HepG2 (cell line): ENCODE measurements at regions not wholly inside any gene's neighbourhood (a gene's known extent, or its start where the extent isn't known, plus 50 kb on each side); places are given as distances from the start of the nearest gene placed in this dataset.

Source experiments
- ATAC-seq: fragments of 200-7000 bp; cut with Tn5 transposase; 3 replicates; pipeline ENCODE4 v1.9.1; 2020; ENCODE audit warnings: mild to moderate bottlenecking, moderate library complexity
- BruUV-seq: library from RNA; stranded (reverse); fragments of 400-500 nt; replicated peaks from 2 replicates; lab custom pipeline; 2021; lab: Mats Ljungman, UMichigan
- CTCF ChIA-PET: fragments of 300-600 bp; formaldehyde crosslinking; extraction: SDS; loops from one replicate; lab custom pipeline; 2021; ENCODE audit warnings: low total read pairs, inconsistent platforms, low intra/inter-chr PET ratio; lab: Yijun Ruan, JAX
- POLR2A ChIA-PET: fragments of 350-600 bp; sonication (Branson Sonifier 250); formaldehyde crosslinking; loops from one replicate; lab custom pipeline; 2020; ENCODE audit warnings: antibody characterized with exemption, inconsistent platforms; lab: Yijun Ruan, JAX
- DNase-seq: peaks from one replicate; pipeline ENCODE4 v3.0.0-alpha.2; 2015; ENCODE audit warnings: low spot score
- FAIRE-seq: peaks from 3 replicates; lab custom pipeline; 2011; peaks lifted over from hg19 to GRCh38; lab: Jason Lieb, UNC
- H2AFZ ChIP-seq: one replicate; pipeline ENCODE4 v1.6.1; 2011; ENCODE audit warnings: low read length, inconsistent platforms
- H3K27ac ChIP-seq: fragments of 300-600 bp; 3 replicates; pipeline ENCODE4 v1.8.0; 2011; ENCODE audit warnings: mixed run types, mild to moderate bottlenecking, mixed read lengths, low read length, inconsistent platforms; ENCODE audit not compliant: insufficient read depth; ENCODE audit errors: extremely low read length
- H3K27me3 ChIP-seq, 2 experiments: fragments of 200-600 bp in 1 of 2; 2 replicates in 1 of 2; 3 replicates in 1 of 2; pipeline versions ENCODE4 v1.6.0 to v1.8.0; 2011; ENCODE audit warnings: low read length in 2 of 2, mild to moderate bottlenecking in 2 of 2, moderate library complexity in 2 of 2, inconsistent platforms in 1 of 2; ENCODE audit not compliant: insufficient read depth in 2 of 2, control insufficient read depth in 1 of 2
- H3K36me3 ChIP-seq, 2 experiments: fragments of 200-600 bp in 1 of 2; replicated peaks in 1 of 2; 2 replicates in 1 of 2; 3 replicates in 1 of 2; pipeline versions ENCODE4 v1.5.1 to v1.8.0; 2011; ENCODE audit warnings: low read length in 2 of 2, inconsistent platforms in 1 of 2; ENCODE audit not compliant: insufficient read depth in 2 of 2, control insufficient read depth in 1 of 2
- H3K4me1 ChIP-seq: 2 replicates; pipeline ENCODE4 v1.5.1; 2012; ENCODE audit warnings: low read length, inconsistent platforms; ENCODE audit not compliant: insufficient read depth
- H3K4me2 ChIP-seq: 2 replicates; pipeline ENCODE4 v1.6.0; 2011; ENCODE audit warnings: low read depth, low read length, inconsistent platforms
- H3K4me3 ChIP-seq, 3 experiments: fragments of 200-600 bp in 1 of 3; sonication (generic), shearing (Covaris generic) in 1 of 3; replicated peaks in 1 of 3; 2 replicates each; pipeline ENCODE4 v1.5.1; 2011 to 2016; ENCODE audit warnings: low read length in 3 of 3, inconsistent platforms in 2 of 3, low read depth in 2 of 3, mild to moderate bottlenecking in 2 of 3, control low read depth in 1 of 3, mixed read lengths in 1 of 3; ENCODE audit not compliant: insufficient read depth in 1 of 3
- H3K79me2 ChIP-seq: one replicate; pipeline ENCODE4 v1.6.1; 2011; ENCODE audit warnings: low read length, inconsistent platforms; ENCODE audit not compliant: insufficient read depth
- H3K9ac ChIP-seq: 2 replicates; pipeline ENCODE4 v1.6.0; 2011; ENCODE audit warnings: mild to moderate bottlenecking, low read depth, low read length, inconsistent platforms; ENCODE audit not compliant: insufficient read depth
- H3K9me3 ChIP-seq: 2 replicates; pipeline ENCODE4 v1.5.1; 2012; ENCODE audit warnings: mild to moderate bottlenecking, low read length
- H4K20me1 ChIP-seq: 2 replicates; pipeline ENCODE4 v1.6.0; 2011; ENCODE audit warnings: inconsistent platforms, mild to moderate bottlenecking, low read length, moderate library complexity; ENCODE audit not compliant: insufficient read depth
- IRX3 ChIP-seq: sonication (generic); formaldehyde crosslinking; IDR thresholded peaks from 2 replicates; pipeline ENCODE4 v1.8.1; 2023; ENCODE audit warnings: mild to moderate bottlenecking, low read depth, missing genetic modification reagents, borderline replicate concordance
- MYC ChIP-seq: sonication (generic); formaldehyde crosslinking; IDR thresholded peaks from 2 replicates; pipeline ENCODE4 v1.9.0; 2021; ENCODE audit warnings: missing genetic modification reagents, borderline replicate concordance
- NFIC ChIP-seq: IDR thresholded peaks from 2 replicates; pipeline ENCODE4 v1.6.1; 2012; ENCODE audit warnings: mild to moderate bottlenecking, low read length, inconsistent platforms
- NR2F6 ChIP-seq, 2 experiments: IDR thresholded peaks; 2 replicates each; pipeline ENCODE4 v1.6.1; 2016; ENCODE audit warnings: antibody characterized with exemption in 1 of 2, mild to moderate bottlenecking in 1 of 2
- RARA ChIP-seq: IDR thresholded peaks from 2 replicates; pipeline ENCODE4 v1.6.1; 2016; ENCODE audit warnings: missing genetic modification reagents, missing compliant biosample characterization
- REPIN1 ChIP-seq: sonication (generic); formaldehyde crosslinking; IDR thresholded peaks from 2 replicates; pipeline ENCODE4 v1.8.0; 2022; ENCODE audit warnings: missing genetic modification reagents, low read depth, mild to moderate bottlenecking, borderline replicate concordance
- SMYD3 ChIP-seq: sonication (generic); formaldehyde crosslinking; IDR thresholded peaks from 2 replicates; pipeline ENCODE4 v1.8.1; 2023; ENCODE audit warnings: mild to moderate bottlenecking, missing genetic modification reagents
- TCF7L2 ChIP-seq: IDR thresholded peaks from 2 replicates; pipeline ENCODE4 v1.6.1; 2011; ENCODE audit warnings: mild to moderate bottlenecking, low read depth, low read length, moderate library complexity
- U2AF1 ChIP-seq: fragments of 200-400 bp; formaldehyde crosslinking; optimal IDR thresholded peaks from 2 replicates; pipeline ENCODE3; 2017; ENCODE audit warnings: mild to moderate bottlenecking, low read depth, low read length
- ZNF781 ChIP-seq: sonication (generic); formaldehyde crosslinking; IDR thresholded peaks from 2 replicates; pipeline ENCODE4 v1.5.1; 2020; ENCODE audit warnings: borderline replicate concordance, mild to moderate bottlenecking, missing genetic modification reagents; ENCODE audit errors: not compliant biosample characterization
- WGBS: methylation state at CpG from one replicate; pipeline ENCODE4 v1.1.6; 2017; ENCODE audit warnings: low lambda C conversion rate; 5-methylcytosine and 5-hydroxymethylcytosine counted together
- in situ Hi-C: cut with HindIII; loops from 2 replicates; pipeline ENCODE4 v1.10.0; 2017; ENCODE audit warnings: low pct_unique_long_range_greater_than_20kb; ENCODE audit not compliant: extremely low pct_ligation_motif_present
- intact Hi-C: fragments of 100-400 bp; cut with micrococcal nuclease; formaldehyde crosslinking; loops from one replicate; pipeline ENCODE4 v1.10.0; 2022; ENCODE audit not compliant: unreplicated experiment
- TF ChIP-seq, protein P1 (sequence below): sonication (generic); formaldehyde crosslinking; IDR thresholded peaks from 2 replicates; pipeline ENCODE4 v1.4.0; 2020; ENCODE audit warnings: missing genetic modification reagents

DNA sequence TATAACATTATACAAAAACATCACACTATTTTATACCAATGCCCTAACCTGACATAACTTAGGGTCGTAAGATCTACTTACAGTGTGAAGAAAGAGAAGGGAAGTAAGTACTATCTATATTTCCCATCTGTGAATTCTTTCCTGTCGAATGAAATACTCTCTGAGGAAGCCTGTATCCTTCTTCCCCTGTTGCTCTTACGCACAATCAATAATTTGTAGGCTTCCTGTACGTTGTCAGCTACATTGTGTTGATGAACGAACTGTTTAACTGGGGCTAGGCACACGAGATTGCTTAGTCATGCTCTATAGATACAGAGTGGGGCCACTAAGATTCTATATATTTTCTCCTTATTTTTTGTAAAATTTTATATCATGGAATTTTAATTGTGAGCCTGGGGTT, 1125.0 kb upstream of the CELF4 start:
- 9% methylated on average over 6 of the region's 6 CpGs for whole genome bisulfite sequencing
- Histone ChIP-seq H3K27ac (no peak overlapping the region), H3K27me3 (no peaks in the 10 kb centered on the region; a peak in 1 of 5 replicates), H3K4me2 (no peak overlapping the region), H3K36me3 (no peaks in the 10 kb centered on the region), H3K79me2 (no peaks in the 10 kb centered on the region), H3K9ac (no peak overlapping the region), H3K4me3 (no peak overlapping the region), H4K20me1 (no peaks in the 10 kb centered on the region), H3K9me3 (no peaks in the 10 kb centered on the region), H2AFZ (no peak overlapping the region), H3K4me1 (no peaks in the 10 kb centered on the region)
- ChIA-PET CTCF (no interaction called here), POLR2A (no interaction called here)
- no TSS peak for BruUV-seq
- DNase-seq = no peak
- in situ Hi-C loops = no loop called here
- no peak for TF ChIP-seq MYC (CRISPR knock-in tag)
- no peak for TF ChIP-seq REPIN1 (CRISPR knock-in tag)
- TF ChIP-seq NR2F6 (IDR thresholded peaks at IDR 0.05) = no peak
- TF ChIP-seq NR2F6 (CRISPR knock-in tag; IDR thresholded peaks at IDR 0.05) = no peak
- no peak for TF ChIP-seq IRX3 (CRISPR knock-in tag)
- TF ChIP-seq TCF7L2 = no peak
- TF ChIP-seq, protein P1, sequence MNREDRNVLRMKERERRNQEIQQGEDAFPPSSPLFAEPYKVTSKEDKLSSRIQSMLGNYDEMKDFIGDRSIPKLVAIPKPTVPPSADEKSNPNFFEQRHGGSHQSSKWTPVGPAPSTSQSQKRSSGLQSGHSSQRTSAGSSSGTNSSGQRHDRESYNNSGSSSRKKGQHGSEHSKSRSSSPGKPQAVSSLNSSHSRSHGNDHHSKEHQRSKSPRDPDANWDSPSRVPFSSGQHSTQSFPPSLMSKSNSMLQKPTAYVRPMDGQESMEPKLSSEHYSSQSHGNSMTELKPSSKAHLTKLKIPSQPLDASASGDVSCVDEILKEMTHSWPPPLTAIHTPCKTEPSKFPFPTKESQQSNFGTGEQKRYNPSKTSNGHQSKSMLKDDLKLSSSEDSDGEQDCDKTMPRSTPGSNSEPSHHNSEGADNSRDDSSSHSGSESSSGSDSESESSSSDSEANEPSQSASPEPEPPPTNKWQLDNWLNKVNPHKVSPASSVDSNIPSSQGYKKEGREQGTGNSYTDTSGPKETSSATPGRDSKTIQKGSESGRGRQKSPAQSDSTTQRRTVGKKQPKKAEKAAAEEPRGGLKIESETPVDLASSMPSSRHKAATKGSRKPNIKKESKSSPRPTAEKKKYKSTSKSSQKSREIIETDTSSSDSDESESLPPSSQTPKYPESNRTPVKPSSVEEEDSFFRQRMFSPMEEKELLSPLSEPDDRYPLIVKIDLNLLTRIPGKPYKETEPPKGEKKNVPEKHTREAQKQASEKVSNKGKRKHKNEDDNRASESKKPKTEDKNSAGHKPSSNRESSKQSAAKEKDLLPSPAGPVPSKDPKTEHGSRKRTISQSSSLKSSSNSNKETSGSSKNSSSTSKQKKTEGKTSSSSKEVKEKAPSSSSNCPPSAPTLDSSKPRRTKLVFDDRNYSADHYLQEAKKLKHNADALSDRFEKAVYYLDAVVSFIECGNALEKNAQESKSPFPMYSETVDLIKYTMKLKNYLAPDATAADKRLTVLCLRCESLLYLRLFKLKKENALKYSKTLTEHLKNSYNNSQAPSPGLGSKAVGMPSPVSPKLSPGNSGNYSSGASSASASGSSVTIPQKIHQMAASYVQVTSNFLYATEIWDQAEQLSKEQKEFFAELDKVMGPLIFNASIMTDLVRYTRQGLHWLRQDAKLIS (CRISPR knock-in tag) = no peak
- TF ChIP-seq U2AF1 = no peak
- TF ChIP-seq ZNF781 (CRISPR knock-in tag) = no peak
- no peak for TF ChIP-seq NFIC
- TF ChIP-seq SMYD3 (CRISPR knock-in tag) = no peak
- TF ChIP-seq RARA (CRISPR knock-in tag) = no peak
- ATAC-seq = no peak
- intact Hi-C loops = no loop called here
- FAIRE-seq = no peak
